Activated CD8-positive, alpha-beta T cell treated with anti-CD3 and anti-CD28 coated beads for 36 hours (primary cell): ENCODE measurements at regions not wholly inside any gene's neighbourhood (a gene's known extent, or its start where the extent isn't known, plus 50 kb on each side); places are given as distances from the start of the nearest gene placed in this dataset.

Source experiments
- ATAC-seq: fragments of 200-7000 bp; cut with Tn5 transposase; one replicate; pipeline ENCODE4 v1.10.0; 2021; ENCODE audit warnings: mild to moderate bottlenecking, moderate library complexity
- CTCF ChIA-PET: fragments of 350-600 bp; sonication (Branson Sonifier 250); formaldehyde crosslinking; loops from one replicate; lab custom pipeline; 2021; ENCODE audit warnings: antibody characterized with exemption; lab: Charles Lee
- POLR2A ChIA-PET: fragments of 350-600 bp; sonication (Branson Sonifier 250); formaldehyde crosslinking; loops from one replicate; lab custom pipeline; 2021; ENCODE audit warnings: antibody characterized with exemption; lab: Charles Lee
- DNase-seq: peaks from one replicate; pipeline ENCODE4 v3.0.0-alpha.2; 2020
- H3K27ac Mint-ChIP-seq: one replicate; pipeline ENCODE4 v1.8.0; 2021; ENCODE audit warnings: mild to moderate bottlenecking, mixed read lengths
- H3K27me3 Mint-ChIP-seq: one replicate; pipeline ENCODE4 v1.8.0; 2021; ENCODE audit warnings: mixed read lengths
- H3K36me3 Mint-ChIP-seq: one replicate; pipeline ENCODE4 v1.8.0; 2021; ENCODE audit warnings: low read depth, mixed read lengths
- H3K4me1 Mint-ChIP-seq: one replicate; pipeline ENCODE4 v1.8.0; 2021; ENCODE audit warnings: low read depth, mixed read lengths
- H3K4me3 Mint-ChIP-seq: one replicate; pipeline ENCODE4 v1.8.0; 2021; ENCODE audit warnings: mild to moderate bottlenecking, moderate library complexity, mixed read lengths
- H3K9me3 Mint-ChIP-seq: one replicate; pipeline ENCODE4 v1.8.0; 2021; ENCODE audit warnings: mixed read lengths
- intact Hi-C: fragments of 100-400 bp; cut with micrococcal nuclease; formaldehyde crosslinking; loops from one replicate; pipeline ENCODE4 v1.10.0; 2022
- TF ChIP-seq, protein P1 (sequence below): fragments of 200-600 bp; IDR thresholded peaks from one replicate; pipeline ENCODE4 v1.8.0; 2022; ENCODE audit warnings: antibody characterized with exemption, mild to moderate bottlenecking

DNA sequence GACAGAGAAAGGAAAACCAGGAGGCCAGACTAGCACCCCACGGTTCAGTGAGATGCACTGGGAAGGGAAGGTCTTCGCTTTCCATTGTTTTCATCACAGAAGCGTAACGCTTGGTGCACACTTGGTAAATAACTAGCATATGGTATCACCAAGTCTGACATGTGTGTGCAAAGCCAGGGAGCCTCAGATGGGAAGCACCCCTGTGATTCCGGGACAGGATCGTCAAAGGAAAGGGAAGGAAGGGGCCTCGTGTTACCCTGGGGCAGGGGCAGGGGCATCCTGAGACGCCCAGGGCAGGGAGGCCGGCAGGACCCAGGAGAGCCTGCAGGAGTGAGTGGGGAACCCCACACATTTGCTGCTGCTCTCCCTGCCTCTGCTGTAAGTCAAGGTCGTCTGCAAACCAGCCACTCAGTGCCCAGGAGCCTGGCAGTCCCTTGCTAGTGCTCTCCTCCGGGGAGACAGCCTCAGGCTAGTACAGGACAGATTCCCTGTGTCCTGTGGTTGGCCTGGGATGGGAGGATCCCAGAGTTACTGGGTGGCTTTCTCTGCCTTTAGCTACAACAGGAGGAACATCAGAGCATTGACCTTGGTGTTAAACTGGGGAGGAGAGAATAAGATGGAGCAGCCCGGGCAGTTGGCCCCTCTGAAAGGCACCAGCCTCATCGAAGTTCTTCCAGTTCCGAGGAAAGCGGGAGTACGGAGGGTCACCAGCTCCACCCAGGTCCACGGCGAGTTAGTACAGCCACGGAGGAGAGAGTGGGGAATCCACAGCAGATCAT lies 192.5 kb downstream of the NDUFA10 start:
- no peaks in the 10 kb centered on the region for H3K36me3 Mint-ChIP-seq
- TF ChIP-seq, protein P1, sequence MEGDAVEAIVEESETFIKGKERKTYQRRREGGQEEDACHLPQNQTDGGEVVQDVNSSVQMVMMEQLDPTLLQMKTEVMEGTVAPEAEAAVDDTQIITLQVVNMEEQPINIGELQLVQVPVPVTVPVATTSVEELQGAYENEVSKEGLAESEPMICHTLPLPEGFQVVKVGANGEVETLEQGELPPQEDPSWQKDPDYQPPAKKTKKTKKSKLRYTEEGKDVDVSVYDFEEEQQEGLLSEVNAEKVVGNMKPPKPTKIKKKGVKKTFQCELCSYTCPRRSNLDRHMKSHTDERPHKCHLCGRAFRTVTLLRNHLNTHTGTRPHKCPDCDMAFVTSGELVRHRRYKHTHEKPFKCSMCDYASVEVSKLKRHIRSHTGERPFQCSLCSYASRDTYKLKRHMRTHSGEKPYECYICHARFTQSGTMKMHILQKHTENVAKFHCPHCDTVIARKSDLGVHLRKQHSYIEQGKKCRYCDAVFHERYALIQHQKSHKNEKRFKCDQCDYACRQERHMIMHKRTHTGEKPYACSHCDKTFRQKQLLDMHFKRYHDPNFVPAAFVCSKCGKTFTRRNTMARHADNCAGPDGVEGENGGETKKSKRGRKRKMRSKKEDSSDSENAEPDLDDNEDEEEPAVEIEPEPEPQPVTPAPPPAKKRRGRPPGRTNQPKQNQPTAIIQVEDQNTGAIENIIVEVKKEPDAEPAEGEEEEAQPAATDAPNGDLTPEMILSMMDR = no peak
- CTCF ChIA-PET = interaction anchor here (1.4 kb wide), 1 partner anchor 8 kb away, joined by 3 read pairs; no protein-coding TSS in a partner anchor
- ATAC-seq (no peak), DNase-seq (no peak)
- H3K4me1 Mint-ChIP-seq = no peaks in the 10 kb centered on the region
- H3K27me3 Mint-ChIP-seq = no peaks in the 10 kb centered on the region
- no peak overlapping the region for H3K4me3 Mint-ChIP-seq
- intact Hi-C loops = no loop called here
- H3K9me3 Mint-ChIP-seq = no peaks in the 10 kb centered on the region
- no peak overlapping the region for H3K27ac Mint-ChIP-seq
- POLR2A ChIA-PET = no interaction called here

DNA sequence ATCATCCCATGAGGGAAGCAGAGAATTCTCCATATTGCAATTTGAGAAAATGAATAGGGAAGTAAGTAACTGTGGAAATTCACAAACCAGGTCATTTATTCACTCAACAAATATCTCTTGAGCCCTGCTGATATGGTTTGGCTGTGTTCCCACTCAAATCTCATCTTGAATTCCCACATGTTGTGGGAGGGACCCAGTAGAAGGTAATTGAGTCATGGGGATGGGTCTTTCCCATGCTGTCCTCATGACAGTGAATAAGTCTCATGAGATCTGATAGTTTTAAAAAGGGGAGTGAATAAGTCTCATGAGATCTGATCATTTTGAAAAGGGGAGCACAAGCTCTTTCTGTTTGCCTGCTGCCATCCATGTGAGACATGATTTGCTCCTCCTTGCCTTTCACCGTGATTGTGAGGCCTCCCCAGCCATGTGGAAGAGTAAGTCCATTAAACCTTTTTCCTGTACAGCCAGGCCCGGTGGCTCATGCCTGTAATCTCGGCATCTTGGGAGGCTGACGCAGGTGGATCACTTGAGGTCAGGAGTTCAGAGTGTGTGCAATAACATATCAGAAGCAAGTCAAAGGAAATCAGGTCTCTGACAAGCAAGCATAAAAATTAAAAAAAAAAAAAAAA lies 193.2 kb downstream of the NDUFA10 start:
- Mint-ChIP-seq H3K27ac (no peak overlapping the region), H3K4me3 (no peak overlapping the region), H3K36me3 (no peaks in the 10 kb centered on the region), H3K4me1 (no peaks in the 10 kb centered on the region), H3K9me3 (no peaks in the 10 kb centered on the region), H3K27me3 (no peaks in the 10 kb centered on the region)
- TF ChIP-seq, protein P1 = no peak
- CTCF ChIA-PET = interaction anchor here (1.4 kb wide), 1 partner anchor 9 kb away, joined by 3 read pairs; no protein-coding TSS in a partner anchor
- intact Hi-C loops = no loop called here
- DNase-seq (no peak), ATAC-seq (no peak)
- POLR2A ChIA-PET = no interaction called here

DNA sequence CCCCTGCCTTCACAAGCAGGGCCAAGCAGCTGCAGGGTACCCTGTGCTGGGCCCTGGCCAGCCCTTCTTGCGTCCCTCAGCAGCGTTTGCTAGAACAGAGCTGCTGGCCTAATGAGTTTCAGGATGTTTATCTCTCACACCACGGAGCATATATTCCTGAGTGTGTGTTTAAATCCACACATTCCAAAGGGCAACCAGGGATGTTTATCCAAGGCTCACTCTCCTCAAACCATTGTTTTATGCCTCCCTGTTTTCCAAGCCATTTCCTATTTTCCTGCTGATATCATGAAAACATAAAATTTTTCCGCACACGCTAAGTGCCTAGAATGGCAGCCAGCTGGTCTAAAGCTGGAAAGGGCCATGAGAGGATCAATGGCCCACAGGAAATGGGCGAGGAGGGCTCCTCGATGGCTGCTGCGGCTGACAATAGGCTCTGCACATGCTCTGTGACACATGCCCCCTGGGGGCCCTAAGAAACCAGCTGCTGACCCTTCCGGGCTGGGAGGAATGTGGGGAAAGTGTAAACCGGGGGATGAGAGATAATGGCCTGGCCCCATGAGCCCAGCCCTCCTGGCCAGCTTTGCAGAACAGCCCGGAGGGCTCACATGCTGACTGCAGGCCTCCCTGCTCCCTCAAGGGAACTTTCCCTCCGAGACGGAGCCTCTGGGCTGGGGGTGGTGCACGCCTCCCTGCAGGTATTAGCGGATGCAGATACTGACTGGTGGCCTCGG lies 194.0 kb downstream of the NDUFA10 start:
- Mint-ChIP-seq H3K36me3 (no peaks in the 10 kb centered on the region), H3K9me3 (no peaks in the 10 kb centered on the region), H3K27ac (no peak overlapping the region), H3K4me1 (no peaks in the 10 kb centered on the region), H3K4me3 (no peak overlapping the region), H3K27me3 (no peaks in the 10 kb centered on the region)
- CTCF ChIA-PET = no interaction called here
- ATAC-seq (no peak), DNase-seq (no peak)
- TF ChIP-seq, protein P1 = no peak
- intact Hi-C loops = no loop called here
- POLR2A ChIA-PET = no interaction called here

DNA sequence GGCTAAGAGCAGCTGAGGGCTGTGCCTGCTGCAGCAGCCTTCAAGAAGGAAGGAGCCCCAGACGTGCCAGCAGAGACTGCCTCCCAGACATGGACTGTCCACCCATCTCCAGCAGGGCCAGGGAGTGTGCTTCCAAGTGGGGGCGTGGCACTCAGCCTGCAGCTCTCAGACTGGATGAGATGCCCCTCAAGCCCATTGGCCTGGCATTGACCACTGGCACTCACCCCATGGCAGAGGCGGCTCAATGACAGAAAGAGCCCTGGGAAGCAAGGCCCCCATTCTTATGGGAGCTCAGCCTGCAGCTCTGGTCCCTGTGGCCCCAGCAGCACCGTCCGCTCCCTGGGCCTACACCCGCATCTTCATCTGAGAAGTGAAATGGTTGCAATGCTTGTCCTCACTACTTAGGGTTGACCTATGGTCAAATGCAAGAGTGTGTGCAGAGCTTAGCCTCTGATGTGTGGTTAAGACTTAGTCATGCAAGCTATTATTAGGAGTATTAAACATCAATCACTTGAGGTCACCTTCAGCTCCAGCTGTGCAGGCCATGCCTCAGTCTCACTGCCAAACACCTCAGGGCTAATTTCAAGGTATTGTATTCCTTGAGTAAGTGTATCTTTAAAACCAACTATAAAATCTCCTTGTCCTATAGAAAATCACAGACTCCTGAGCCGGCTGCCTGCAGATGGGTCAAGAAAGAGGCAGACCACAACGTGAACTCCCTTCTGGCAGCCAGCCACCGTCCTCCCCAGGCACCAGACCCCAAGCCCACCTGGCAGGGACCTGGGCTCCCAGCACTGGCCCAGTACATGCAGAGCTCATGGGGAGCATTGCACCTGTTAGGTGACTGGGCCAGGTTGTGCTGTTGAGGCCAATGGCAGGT lies 194.8 kb downstream of the NDUFA10 start:
- CTCF ChIA-PET = no interaction called here
- intact Hi-C loops = no loop called here
- no peak for DNase-seq
- no peaks in the 10 kb centered on the region for H3K27me3 Mint-ChIP-seq
- H3K4me1 Mint-ChIP-seq = no peaks in the 10 kb centered on the region
- no peak overlapping the region for H3K4me3 Mint-ChIP-seq
- H3K36me3 Mint-ChIP-seq = no peaks in the 10 kb centered on the region
- POLR2A ChIA-PET = no interaction called here
- no peaks in the 10 kb centered on the region for H3K9me3 Mint-ChIP-seq
- no peak overlapping the region for H3K27ac Mint-ChIP-seq
- TF ChIP-seq, protein P1 = no peak
- no peak for ATAC-seq
